ENCODE measurements at regions not wholly inside any gene's neighbourhood (a gene's known extent, or its start where the extent isn't known, plus 50 kb on each side); places are given as distances from the start of the nearest gene placed in this dataset.

DNA sequence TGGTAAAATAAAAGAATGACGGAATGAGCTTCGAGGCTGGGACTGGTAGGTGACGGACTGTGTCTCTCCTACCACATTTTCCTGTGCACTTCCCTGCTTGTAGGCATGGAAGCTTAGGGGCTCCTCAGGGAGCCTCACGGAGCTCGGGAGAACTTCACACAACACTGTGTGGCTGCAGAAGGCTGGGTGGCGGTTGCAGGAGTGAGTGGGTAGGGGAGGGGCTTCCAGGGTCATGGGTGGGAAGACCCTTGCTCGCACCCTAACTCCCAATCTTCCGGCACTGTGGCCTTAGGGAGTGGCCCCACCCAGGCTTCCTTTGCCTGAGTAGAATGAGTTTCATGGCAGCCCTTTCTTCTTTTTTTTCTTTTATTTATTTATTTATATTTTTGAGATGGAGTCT is 128.6 kb downstream of the INHBB start:
- H3K27me3 ChIP-seq (ENCODE audit: low read depth): no peaks in the 10 kb centered on the region
- no peaks in the 10 kb centered on the region for H3K9me3 ChIP-seq
- in situ Hi-C loops (cut with MboI; ENCODE audit: low sequenced_read_pairs): no loop called here
- no peak for DNase-seq (ENCODE audit: low spot score in 2 of 2)
- H3K4me1 ChIP-seq: no peaks in the 10 kb centered on the region
- H3K4me3 ChIP-seq: no peak overlapping the region
- H3K36me3 ChIP-seq (replicated peaks): no peaks in the 10 kb centered on the region

DNA sequence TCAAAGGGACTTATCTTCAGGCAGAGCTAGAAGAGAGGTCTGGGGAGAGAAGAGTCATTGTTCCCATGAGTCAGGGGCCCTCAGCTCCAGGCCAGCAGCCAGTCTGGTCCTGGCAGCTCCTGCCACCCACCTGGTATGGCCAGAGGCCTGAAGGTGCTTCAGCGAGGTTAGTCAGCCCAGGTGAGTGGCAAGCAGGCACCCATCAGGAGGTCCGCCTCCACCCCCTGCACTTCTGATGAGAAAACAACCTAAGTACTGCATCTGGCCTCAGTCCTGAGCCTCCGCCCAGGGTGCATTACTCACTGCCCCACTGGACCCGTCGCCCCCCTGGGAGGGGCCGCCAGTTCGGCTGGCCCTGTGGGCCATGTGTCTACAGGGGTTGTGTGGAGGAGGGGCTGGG is 130.2 kb downstream of the INHBB start:
- Histone ChIP-seq H3K4me1 (no peaks in the 10 kb centered on the region), H3K36me3 (replicated peaks) (no peaks in the 10 kb centered on the region), H3K27me3 (ENCODE audit: low read depth) (no peaks in the 10 kb centered on the region), H3K9me3 (no peaks in the 10 kb centered on the region), H3K4me3 (no peak overlapping the region)
- in situ Hi-C loops (cut with MboI; ENCODE audit: low sequenced_read_pairs): no loop called here
- no peak for DNase-seq (ENCODE audit: low spot score in 2 of 2)

DNA sequence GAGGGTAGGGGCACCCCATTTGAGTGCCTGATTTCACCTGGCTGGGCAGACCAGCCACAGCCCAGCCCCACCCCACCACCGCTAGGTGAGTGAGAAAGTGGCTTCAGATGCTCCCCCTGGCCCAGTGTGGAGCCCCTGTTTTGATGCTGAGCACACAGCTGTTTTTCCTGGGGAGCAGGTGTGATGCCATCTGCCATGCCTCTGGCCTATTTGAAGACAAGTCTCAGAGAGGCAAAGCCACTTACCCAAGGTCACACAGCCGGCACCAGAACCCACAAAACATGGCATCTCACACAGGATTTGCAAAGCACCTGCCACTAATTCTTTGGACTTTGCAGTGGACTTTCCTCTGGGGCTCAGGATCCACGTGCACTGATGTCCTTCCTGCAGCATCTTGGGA is 131.3 kb downstream of the INHBB start:
- Histone ChIP-seq H3K4me1 (no peaks in the 10 kb centered on the region), H3K36me3 (replicated peaks) (no peaks in the 10 kb centered on the region), H3K9me3 (no peaks in the 10 kb centered on the region), H3K27me3 (ENCODE audit: low read depth) (no peaks in the 10 kb centered on the region), H3K4me3 (no peak overlapping the region)
- no peak for DNase-seq (ENCODE audit: low spot score in 2 of 2)
- in situ Hi-C loops (cut with MboI; ENCODE audit: low sequenced_read_pairs): no loop called here

DNA sequence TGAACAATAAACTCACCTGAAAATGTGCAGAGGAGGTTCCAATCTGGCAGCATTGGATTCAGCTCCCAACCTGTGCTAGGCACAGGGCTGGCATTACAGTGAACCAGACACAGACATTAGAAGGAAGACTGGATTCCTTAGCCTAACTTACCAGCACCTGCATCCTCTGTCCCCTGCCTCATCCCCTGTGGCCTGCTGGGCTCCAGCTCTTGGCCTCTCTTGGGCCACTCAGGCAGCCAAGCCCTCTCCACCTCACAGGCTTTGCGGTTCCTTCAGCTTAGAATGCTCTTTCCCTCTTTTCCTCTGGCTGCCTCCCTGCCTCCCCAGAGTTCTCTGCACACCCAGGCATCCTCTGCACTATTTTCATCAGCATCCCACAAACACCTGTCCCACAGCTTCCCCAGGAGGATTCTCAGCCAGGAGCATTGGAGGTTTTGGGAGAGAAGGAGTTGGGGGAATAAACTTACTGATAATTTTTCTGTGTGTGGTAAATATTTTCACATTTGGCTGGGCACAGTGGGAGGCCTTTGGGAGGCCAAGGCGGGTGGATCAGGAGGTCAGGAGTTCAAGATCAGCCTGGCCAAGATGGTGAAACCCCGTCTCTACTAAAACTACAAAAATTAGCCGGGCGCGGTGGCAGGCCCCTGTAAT is 132.0 kb downstream of the INHBB start:
- H3K4me1 ChIP-seq: no peaks in the 10 kb centered on the region
- in situ Hi-C loops (cut with MboI; ENCODE audit: low sequenced_read_pairs): no loop called here

DNA sequence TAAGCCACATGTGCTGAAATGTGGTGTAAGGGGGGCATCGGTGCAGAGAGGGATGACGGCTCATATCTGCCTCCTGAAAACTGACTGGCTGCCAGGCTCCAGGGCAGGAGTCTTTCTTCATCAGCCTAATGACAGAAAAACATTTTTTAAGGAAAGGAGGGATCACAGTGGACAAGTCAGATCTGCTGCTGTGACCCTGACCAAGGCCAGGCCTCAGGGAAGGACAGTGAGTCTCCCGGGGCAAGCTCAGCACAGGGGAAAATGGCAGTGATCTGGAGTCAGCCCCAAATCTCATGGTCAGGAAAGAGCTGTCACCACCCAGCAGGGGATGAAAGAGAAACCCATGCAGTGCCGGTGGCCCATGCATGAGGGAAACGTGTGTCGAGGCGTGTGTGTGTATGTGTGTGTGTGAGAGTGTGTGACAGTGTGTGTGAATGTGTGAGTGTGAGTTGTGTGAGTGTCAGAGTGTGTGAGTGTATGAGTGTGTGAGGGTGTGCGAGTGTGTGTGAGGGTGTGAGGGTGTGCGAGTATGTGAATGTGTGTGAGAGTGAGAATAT is 134.5 kb downstream of the INHBB start:
- Histone ChIP-seq H3K27me3 (ENCODE audit: low read depth) (no peaks in the 10 kb centered on the region), H3K4me3 (no peak overlapping the region), H3K4me1 (no peaks in the 10 kb centered on the region), H3K36me3 (replicated peaks) (no peaks in the 10 kb centered on the region), H3K9me3 (no peaks in the 10 kb centered on the region)
- in situ Hi-C loops (cut with MboI; ENCODE audit: low sequenced_read_pairs): no loop called here
- no peak for DNase-seq (ENCODE audit: low spot score in 2 of 2)

More for the DNA sequence above, 132.0 kb downstream of the INHBB start:
- Histone ChIP-seq H3K27me3 (ENCODE audit: low read depth) (no peaks in the 10 kb centered on the region), H3K4me3 (no peak overlapping the region), H3K36me3 (replicated peaks) (no peaks in the 10 kb centered on the region), H3K9me3 (no peaks in the 10 kb centered on the region)
- no peak for DNase-seq (ENCODE audit: low spot score in 2 of 2)

DNA sequence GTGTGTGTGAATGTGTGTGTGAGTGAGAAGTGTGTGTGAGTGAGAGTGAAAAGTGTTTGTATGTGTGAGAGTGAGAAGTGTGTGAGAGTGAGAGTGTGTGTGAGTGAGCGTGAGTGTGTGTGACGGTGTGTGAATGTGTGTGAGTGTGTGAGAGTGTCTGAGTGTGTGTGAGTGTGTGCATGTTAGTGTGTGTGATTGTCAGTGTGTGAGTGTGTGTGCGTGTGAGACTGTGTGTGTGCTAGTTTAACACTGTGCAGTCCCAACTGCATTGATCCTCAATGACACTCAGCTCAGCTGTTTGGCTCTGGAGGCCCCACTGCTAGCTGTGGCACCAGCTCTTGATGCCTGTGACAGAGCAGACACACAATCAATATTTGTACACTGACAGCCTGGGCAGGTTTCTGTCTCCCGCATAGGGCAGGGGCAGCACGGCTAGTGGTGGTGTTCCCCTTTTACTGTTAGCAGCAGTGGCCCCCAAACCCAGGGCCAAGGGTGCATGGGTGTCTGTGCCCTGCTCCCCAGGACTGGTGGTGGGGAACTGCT is 135.0 kb downstream of the INHBB start:
- H3K4me3 ChIP-seq: no peak overlapping the region
- H3K9me3 ChIP-seq: no peaks in the 10 kb centered on the region
- H3K27me3 ChIP-seq (ENCODE audit: low read depth): no peaks in the 10 kb centered on the region
- H3K36me3 ChIP-seq (replicated peaks): no peaks in the 10 kb centered on the region
- in situ Hi-C loops (cut with MboI; ENCODE audit: low sequenced_read_pairs): no loop called here
- H3K4me1 ChIP-seq: no peaks in the 10 kb centered on the region
- no peak for DNase-seq (ENCODE audit: low spot score in 2 of 2)

DNA sequence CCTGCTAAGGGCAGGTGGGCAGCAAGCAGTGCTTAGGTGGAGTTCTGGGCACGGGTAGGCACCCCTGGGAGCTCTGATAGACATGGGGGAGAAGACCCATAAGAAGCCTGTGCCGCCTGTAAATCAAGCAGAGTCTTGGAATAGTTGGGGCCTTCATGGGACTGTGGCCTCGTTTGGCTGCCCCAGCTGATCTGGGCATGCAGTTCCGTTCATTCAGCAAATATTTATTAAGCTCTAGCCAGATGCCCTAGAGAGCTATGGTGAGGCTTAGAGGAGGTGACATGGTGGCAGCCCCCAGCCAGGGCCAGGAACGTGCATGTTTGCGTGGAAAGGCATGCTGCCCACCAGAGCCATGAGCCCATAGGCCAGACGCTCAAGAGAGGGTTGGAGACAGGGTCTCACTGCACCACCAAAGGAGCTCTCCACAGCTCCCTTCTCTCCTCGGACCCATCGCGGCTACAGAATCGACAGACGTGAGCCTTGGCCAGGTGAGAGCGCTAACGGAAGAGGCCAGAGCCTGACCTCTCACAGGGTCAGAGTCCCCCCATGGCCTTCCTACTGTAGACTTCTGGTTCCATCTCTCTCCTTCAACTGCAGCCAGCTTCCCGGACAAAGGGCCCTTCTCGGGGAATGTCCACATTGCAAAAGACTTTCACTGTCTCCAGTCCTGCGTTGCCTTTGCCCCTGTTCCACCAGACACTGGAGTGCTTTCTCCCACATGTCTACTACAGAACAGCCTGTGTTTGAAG is 135.7 kb downstream of the INHBB start:
- in situ Hi-C loops (cut with MboI; ENCODE audit: low sequenced_read_pairs): no loop called here
- Histone ChIP-seq H3K4me1 (no peaks in the 10 kb centered on the region), H3K36me3 (replicated peaks) (no peaks in the 10 kb centered on the region)

DNA sequence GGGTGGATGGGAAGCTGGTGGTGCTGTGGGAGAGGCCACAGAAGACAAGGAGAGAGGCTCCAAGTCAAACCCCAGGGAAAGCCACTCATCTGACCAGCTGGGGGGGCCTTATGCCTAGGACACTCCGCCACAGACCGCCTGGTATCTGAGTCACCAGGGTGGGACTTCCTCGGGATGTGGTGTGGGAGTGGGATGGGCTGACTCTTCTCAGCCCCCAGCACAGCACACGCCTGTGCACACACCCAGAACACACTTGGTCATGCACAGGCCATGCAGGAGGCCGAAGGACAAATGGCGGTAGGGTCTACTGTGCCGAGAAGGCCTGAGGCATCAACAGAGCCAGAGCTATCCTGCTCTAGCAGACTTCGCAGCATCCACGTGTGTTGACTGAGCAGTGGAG is 136.4 kb downstream of the INHBB start:
- Histone ChIP-seq H3K36me3 (replicated peaks) (no peaks in the 10 kb centered on the region), H3K27me3 (ENCODE audit: low read depth) (no peaks in the 10 kb centered on the region), H3K9me3 (no peaks in the 10 kb centered on the region), H3K4me3 (no peak overlapping the region), H3K4me1 (no peaks in the 10 kb centered on the region)
- DNase-seq (ENCODE audit: low spot score in 2 of 2): no peak
- in situ Hi-C loops (cut with MboI; ENCODE audit: low sequenced_read_pairs): no loop called here

More for the DNA sequence above, 135.7 kb downstream of the INHBB start:
- no peaks in the 10 kb centered on the region for H3K27me3 ChIP-seq (ENCODE audit: low read depth)
- no peak for DNase-seq (ENCODE audit: low spot score in 2 of 2)
- no peak overlapping the region for H3K4me3 ChIP-seq
- no peaks in the 10 kb centered on the region for H3K9me3 ChIP-seq

DNA sequence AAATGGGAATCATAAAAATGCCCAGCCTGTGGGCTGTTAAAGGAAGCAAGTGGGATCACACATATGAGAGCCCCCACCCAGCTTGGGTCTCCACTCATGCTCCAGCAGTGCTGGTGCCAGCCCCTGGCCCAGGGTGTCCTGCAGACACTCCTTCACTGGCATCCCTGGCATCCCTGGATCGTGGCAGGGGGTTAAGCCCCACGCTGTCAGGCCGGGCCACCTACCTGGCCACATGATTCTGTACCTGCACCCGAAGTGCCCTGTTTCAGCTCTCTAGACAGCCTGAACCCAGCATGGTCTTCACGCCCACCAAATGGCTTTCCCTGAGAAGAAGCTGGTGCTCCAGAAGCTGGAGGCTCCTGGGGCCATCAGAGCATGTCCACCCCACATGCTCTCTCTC is 137.4 kb downstream of the INHBB start:
- Histone ChIP-seq H3K27me3 (ENCODE audit: low read depth) (no peaks in the 10 kb centered on the region), H3K4me1 (no peaks in the 10 kb centered on the region), H3K4me3 (no peak overlapping the region), H3K36me3 (replicated peaks) (no peaks in the 10 kb centered on the region), H3K9me3 (no peaks in the 10 kb centered on the region)
- no peak for DNase-seq (ENCODE audit: low spot score in 2 of 2)
- in situ Hi-C loops (cut with MboI; ENCODE audit: low sequenced_read_pairs): no loop called here

DNA sequence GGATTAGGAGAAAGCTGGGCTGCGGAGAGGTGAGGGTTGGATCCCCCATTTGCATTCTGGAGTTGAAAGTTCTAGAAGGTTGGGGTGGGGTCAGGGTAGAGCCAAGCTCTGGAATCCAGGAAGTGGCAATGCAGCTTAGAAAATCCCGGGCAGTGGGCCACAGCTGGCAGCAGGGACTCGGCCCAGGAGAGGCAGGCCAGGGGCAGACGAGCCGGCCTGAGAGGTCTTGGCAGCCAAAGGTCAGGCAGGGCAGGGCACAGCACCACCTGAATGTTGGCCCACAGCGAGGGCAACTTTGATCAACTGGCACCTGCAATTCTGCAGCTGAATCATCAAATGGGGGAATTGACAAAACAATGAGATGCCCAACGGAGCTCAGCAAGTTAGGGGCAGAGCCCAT is 139.2 kb downstream of the INHBB start:
- Histone ChIP-seq H3K9me3 (no peaks in the 10 kb centered on the region), H3K27me3 (ENCODE audit: low read depth) (no peaks in the 10 kb centered on the region), H3K4me3 (no peak overlapping the region), H3K36me3 (replicated peaks) (no peaks in the 10 kb centered on the region), H3K4me1 (no peaks in the 10 kb centered on the region)
- in situ Hi-C loops (cut with MboI; ENCODE audit: low sequenced_read_pairs): no loop called here
- no peak for DNase-seq (ENCODE audit: low spot score in 2 of 2)

DNA sequence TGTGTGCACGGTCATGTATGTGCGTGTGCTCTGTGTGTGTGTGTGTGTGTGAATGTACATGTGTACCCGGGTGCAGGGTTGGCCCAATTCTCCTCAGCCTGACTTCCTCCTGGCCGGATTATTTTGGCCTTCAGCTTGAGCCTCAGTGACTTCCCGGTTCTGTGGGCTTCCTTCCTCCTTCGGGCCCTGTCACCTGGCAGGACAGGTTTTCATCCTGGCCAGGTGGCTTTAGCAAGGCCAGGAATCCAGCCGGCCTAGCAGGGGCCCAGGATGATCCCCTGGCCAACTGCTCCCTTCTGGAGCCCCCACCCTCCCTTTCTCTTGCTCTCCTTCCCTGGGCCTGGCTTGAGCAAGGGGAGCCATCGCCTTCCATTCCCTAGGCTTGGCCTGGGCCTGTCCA is 140.5 kb downstream of the INHBB start:
- H3K4me3 ChIP-seq: no peak overlapping the region
- DNase-seq (ENCODE audit: low spot score in 2 of 2): no peak
- H3K9me3 ChIP-seq: no peaks in the 10 kb centered on the region
- H3K36me3 ChIP-seq (replicated peaks): no peaks in the 10 kb centered on the region
- H3K4me1 ChIP-seq: no peaks in the 10 kb centered on the region
- in situ Hi-C loops (cut with MboI; ENCODE audit: low sequenced_read_pairs): no loop called here
- H3K27me3 ChIP-seq (ENCODE audit: low read depth): no peaks in the 10 kb centered on the region

DNA sequence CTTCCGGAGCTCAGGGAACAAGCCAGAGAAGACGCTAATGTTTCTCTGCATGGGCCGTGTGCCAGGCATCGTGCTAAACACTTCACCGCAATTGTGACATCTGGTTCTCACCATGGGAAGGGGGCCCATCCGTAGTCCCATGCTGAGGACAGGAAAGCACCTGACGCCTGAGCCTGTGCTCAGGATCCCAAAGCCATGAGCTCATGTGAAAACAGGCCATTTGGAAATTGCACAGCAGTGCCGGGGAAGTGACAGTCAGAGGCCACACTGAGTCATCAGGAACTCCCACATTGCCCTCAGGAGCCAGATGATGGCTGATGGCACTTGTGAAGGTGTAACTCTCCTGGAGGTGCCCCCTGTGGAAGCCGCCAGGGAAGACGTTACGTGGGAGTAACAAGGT is 141.0 kb downstream of the INHBB start:
- H3K9me3 ChIP-seq: no peaks in the 10 kb centered on the region
- H3K36me3 ChIP-seq (replicated peaks): no peaks in the 10 kb centered on the region
- H3K4me1 ChIP-seq: no peaks in the 10 kb centered on the region
- H3K4me3 ChIP-seq: no peak overlapping the region
- in situ Hi-C loops (cut with MboI; ENCODE audit: low sequenced_read_pairs): no loop called here
- no peaks in the 10 kb centered on the region for H3K27me3 ChIP-seq (ENCODE audit: low read depth)
- DNase-seq (ENCODE audit: low spot score in 2 of 2): no peak

DNA sequence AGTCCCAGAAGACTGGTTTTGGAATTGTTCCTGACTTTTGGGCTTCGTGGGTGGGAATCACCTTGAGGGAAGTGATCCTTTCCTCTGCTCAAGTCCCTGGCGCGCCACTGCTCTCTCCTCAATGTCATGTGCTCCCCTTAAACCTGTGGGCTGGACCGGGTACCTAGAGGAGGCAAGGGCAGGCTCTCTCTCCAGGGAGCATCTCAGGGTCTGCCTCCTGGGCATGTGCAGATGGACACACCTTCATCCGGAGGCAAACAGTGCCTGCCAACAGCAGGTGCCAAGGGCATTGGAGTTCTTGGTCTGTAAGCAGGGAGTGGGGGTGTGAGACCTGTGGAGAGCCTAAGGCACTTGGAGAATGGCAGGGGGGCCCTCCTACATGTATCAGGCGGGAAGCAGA is 142.6 kb downstream of the INHBB start:
- Histone ChIP-seq H3K27me3 (ENCODE audit: low read depth) (no peaks in the 10 kb centered on the region), H3K36me3 (replicated peaks) (no peaks in the 10 kb centered on the region), H3K4me3 (no peak overlapping the region), H3K9me3 (no peaks in the 10 kb centered on the region), H3K4me1 (no peaks in the 10 kb centered on the region)
- DNase-seq (ENCODE audit: low spot score in 2 of 2): no peak
- in situ Hi-C loops (cut with MboI; ENCODE audit: low sequenced_read_pairs): no loop called here

DNA sequence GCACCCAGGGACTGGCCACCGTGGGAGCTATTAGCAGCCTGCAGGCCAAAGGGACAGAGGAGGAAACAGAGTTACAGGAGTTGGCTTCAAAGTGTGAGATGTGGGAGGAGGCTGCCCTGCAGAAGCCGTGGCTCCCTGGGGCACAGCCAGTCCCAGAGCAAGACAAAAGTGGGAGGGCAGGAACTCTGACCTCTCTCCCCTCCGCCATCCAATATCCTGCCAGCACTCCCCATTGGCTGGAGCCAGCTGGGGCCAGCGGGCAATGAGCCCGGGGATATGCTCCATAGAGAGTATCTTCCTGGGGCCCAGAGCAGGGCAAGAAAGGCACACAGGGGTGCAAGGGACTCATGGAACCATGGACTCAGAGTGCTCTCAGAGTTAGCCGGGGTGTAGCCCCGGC is 143.1 kb downstream of the INHBB start:
- Histone ChIP-seq H3K9me3 (no peaks in the 10 kb centered on the region), H3K36me3 (replicated peaks) (no peaks in the 10 kb centered on the region), H3K4me3 (no peak overlapping the region), H3K27me3 (ENCODE audit: low read depth) (no peaks in the 10 kb centered on the region), H3K4me1 (no peaks in the 10 kb centered on the region)
- no peak for DNase-seq (ENCODE audit: low spot score in 2 of 2)
- in situ Hi-C loops (cut with MboI; ENCODE audit: low sequenced_read_pairs): no loop called here
